ENCODE measurements at regions not wholly inside any gene's neighbourhood (a gene's known extent, or its start where the extent isn't known, plus 50 kb on each side); places are given as distances from the start of the nearest gene placed in this dataset.
A peak's percentile ranks its signal among the peaks of the same experiment; 100 is the strongest.

DNA sequence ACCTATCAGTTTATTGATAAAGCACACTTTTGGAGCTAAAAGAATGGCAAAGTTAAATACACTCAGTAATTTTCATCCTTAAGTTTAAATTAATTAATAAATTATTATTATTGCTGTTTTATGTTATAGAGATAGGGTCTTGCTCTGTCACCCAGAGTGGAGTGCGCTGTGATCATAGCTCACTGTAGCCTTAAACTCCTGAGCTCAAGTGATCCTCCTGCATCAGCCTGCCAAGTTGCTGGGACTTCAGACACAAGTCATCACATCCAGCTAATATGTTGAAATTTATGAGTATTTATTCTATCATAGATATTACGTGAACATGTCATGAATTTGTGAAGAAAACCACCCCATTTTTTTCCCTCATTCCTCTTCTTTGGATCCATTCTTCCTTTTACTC lies 64.2 kb downstream of the GJA1 start:
- no peak for FAIRE-seq

DNA sequence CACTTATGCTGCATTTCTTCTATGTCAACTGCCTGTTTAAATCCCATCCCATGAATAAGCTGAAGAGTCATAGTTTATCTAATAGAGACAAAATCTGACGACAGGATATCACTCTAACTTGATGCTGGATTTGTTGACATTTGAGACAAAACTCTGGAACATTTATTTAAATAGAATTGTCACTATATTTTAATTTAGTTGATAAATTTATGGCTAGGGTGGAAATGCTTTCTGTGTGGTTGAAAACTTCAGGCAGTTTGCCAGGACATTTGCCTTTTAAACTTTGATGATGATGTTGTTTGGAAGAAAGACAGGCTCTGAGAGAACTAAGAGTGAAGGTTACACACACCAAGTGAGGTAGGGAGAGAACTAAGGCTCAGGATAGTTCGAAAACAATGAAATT lies 68.1 kb downstream of the GJA1 start:
- FAIRE-seq = no peak

GRCh38 chr6:121504227-121504626 lies 68.8 kb downstream of the GJA1 start:
- peak; percentile 49 for FAIRE-seq

- FAIRE-seq = no peak
These were observed 69.8 kb downstream of the GJA1 start for GRCh38 chr6:121505284-121505683.

GRCh38 chr6:121506761-121507754 lies 71.6 kb downstream of the GJA1 start:
- no peak for FAIRE-seq

GRCh38 chr6:121510568-121511177 lies 75.2 kb downstream of the GJA1 start:
- FAIRE-seq = no peak

DNA sequence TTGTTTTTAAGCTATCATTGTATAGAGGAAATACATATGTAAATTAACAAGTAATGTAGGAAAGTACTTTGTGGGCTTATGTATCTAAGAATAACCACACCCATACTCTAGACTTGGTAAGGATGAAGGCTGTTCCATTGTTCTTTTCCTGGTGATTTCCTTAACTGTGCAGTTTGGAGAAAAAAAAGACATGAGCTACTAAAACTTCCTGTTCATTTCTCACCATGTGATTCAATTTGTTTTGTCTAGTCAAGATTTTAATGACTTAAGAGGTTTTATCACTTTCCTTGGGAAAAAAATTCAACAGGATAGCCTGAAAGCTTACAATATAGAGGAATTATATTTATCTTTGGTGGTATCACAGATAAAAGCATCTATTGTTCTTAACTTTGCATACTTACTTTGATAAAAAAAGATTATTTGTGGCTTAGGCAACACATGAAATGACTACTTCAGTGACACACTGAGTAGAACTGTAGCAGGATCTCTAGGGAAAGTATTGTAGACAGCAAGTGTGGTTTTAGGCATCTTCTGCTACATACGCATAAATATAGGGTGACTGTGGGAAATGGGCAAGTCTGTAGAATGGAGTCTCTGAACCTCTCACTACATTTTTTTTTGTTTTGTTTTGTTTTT lies 80.3 kb downstream of the GJA1 start:
- FAIRE-seq = no peak

DNA sequence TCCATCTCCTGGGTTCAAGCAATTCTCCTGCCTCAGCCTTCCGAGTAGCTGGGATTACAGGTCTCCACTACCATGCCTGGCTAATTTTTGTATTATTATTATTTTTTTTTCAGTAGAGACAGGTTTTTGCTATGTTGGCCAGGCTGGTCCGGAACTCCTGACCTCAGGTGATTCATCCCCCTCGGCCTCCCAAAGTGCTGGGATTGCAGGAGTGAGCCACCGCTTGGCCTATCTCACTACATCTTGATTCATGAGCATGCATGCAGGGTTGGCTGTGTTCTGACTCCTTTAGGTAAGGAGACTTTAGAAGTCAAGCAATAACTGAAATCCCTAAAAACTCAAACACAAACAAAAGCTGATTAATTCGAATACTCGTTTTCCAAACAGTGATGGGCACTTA lies 80.9 kb downstream of the GJA1 start:
- FAIRE-seq = no peak

GRCh38 chr6:121520337-121521163 lies 85.1 kb downstream of the GJA1 start:
- peak; percentile 99 for FAIRE-seq

DNA sequence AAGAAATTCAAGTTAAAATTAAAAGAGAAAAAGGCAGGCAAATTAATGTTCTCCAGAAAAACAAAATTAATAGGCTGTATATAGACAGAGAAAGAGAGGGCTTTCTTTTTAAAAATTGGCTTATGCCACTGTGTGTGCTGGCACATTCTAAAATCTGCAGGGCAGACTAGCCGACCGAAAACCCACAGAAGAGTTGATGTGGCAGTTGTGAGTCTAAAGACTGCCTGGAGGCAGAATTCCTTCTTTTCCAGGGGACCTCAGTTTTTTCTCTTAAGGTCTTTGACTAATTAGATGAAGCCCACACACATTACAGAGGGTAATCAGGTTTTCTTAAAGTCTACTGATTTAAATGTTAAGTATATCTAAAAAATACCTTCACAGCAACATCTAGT lies 85.7 kb downstream of the GJA1 start:
- FAIRE-seq = no peak

DNA sequence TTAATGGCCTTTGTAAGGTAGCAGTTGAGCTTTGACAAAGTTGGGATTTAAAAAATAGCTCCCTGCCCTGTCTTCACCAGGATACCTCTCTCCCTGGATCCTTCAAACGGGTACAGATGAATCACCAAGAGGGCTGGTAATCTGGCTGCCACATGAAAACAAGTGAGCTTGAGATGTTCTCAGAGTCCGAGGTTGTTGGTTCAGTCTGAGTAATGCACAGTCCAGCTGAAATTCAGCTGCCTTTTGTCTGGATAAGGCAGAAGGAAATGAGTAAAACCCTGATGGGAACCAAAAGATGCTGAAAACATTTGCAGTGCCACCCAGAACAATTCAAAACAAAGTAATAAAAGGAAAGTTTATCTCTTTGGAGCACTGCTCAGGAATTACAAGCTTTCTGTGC lies 86.8 kb downstream of the GJA1 start:
- FAIRE-seq = peak; percentile 92

DNA sequence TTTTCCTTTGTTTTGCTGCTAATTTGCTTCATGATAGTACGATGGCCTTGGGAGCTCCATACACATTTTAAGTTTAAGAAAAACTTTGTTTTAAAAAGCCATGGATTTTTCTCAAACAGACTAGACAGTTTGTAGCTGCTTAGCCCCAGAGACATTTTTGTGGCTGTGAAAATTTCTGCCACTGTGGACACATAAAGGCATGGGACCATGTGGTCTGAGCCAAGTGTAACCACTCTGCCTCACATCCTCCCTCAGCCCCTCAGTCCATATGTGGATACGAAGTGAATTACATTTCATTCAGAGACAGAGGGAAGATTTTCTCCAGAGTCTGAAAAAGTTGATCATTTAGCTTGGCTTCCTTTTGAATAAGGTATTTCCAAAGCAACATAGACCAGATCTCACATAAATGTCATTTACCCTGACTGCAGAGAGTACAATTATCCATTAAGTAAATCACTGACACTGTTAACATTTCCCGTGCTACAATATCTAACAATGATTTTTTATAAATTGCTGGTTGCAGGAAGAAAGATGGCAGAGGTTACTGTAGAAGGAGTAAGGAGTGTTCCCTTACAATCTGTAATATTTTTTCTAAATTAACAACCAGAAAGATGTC lies 87.4 kb downstream of the GJA1 start:
- FAIRE-seq = no peak

DNA sequence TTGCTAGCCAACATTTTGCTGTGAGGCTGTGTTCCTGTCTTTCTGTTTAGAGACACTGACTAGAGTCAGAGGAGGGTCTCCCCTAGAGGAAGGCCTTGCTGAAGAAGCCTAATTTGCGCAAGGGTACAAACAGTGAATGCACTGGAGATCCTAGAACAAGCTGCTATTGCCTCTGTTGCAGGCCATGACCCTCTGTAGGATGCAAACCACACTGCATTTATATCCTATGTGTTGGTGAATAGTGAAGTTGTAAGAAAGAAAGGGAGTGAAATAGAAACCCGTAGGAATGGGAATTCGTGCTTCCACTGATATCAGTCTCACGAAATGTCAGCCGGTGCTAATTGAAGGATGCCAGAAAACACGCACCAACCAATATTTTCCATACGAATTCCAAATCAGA lies 88.2 kb downstream of the GJA1 start:
- FAIRE-seq = peak; percentile 3

DNA sequence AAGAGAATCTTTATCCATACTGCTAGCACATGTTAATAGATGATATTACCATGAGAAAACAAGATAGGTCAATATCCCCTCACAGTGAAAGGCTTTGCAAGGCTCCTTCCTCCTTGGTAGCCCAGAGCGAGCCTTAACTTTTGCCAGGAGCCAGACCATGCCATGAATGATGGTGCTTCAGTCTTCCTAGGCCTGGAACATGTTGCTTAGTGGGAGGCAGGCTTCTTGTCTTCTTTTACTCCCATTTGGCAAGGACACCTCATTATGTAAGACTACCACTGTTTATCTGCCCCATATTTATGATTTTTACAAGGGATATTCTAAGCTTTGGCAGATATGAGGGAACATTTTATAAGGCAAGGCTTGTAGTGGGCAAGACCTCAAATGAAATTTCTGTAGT lies 90.8 kb downstream of the GJA1 start:
- no peak for FAIRE-seq

GRCh38 chr6:121531658-121532169 lies 96.3 kb downstream of the GJA1 start:
- FAIRE-seq = peak; percentile 69

DNA sequence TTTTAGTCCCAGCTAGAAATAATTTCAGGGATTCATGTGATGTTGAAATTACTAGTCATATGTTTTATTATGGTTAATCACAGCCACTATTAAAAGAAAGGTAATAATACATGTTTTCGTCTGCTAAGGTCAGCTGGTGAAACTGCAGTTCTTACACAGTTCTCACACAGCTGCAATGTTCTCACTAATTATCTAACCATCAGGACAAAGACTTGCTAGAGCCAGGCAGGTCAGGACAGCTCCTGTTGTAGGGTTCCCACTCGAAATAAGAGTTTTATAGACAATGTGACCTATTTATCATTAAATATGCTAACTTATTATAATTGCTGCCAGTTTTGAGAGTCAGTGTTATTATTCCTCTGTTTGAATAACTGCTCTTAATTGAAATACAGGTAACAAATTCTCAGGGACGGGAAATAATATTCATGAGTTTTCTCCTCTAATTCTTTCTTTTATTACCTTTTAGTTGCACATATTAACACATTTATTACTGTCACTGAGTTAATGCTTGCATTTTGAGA lies 97.9 kb downstream of the GJA1 start:
- FAIRE-seq = no peak

- FAIRE-seq = no peak
These were observed 100.3 kb downstream of the GJA1 start for GRCh38 chr6:121535777-121536176.

DNA sequence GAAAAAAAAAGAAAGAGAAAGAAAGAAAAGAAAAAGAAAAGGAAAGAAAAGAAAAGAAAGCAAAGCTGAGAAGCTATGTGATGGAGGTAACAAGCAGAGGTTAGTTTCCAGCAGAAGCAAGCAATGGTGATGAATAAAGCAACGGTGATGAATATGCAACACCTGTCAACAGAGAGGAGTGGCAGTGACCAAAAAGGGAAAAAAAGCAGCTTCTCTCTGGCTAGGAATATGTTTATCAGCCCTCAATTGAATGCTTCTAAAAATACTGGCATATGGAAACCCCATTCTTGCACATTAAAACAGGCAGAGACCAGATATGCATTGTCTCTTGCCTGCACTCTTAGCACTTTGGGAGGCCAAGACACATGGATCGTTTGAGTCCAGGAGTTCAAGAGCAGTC lies 100.9 kb downstream of the GJA1 start:
- FAIRE-seq = peak; percentile 37

- FAIRE-seq = no peak
These were observed 104.0 kb downstream of the GJA1 start for GRCh38 chr6:121539439-121539838.

DNA sequence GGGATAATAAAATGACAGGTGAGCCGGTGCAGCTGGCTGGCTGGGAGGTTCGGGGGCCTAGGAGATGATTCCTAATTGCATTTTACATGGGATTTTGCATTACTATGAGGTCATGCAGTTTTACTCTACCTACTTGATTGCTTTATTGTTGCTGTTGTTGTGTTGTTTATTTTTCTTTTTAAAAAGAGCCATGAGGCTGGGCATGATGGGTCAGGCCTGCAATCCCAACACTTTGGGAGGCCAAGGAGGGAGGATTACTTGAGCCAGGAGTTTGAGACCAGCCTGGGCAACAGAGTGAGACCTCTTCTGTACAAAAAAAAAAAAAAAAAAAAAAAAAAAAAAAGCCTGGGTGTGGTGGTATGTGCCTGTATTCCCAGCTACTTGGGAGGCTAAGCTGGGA lies 104.8 kb downstream of the GJA1 start:
- no peak for FAIRE-seq

DNA sequence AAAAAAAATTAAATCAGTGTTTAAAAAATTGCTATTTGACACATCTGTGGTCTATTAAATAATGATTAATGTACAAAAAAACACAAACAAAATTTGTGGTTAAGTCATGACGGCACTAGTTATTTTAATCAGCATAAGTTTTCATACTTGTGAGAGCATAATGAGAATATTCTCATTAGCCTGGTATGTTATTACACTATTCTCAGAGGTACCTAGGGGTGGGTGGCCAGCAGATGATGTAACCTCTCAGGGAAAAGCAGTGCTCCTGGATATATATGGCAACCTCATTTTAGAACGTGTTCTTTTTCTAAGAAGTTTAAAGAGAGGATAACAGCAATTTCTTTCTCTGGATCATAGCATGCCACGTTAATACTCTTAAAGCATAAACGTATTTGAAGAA lies 109.2 kb downstream of the GJA1 start:
- FAIRE-seq = peak; percentile 23

DNA sequence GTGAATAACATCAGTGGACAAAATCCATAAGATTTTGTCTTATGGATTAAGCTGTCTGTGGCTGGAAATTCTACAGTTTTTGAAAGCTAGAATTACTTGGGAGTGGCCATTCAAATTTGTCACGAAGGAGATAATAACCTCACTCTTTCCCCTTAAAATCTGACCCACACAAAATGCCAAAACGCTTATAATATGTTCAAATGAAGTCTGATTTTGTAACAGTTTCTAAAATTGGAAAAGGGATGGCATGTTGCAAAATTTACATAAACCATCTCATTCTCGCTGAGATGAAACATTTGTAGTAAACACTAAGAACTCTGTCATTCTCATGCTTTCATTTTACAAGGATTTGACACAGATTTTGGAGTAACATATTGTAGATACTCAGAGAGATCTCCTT lies 112.7 kb downstream of the GJA1 start:
- no peak for FAIRE-seq

Measured in G401.6 (cell line).